ENCODE measurements at regions not wholly inside any gene's neighbourhood (a gene's known extent, or its start where the extent isn't known, plus 50 kb on each side); places are given as distances from the start of the nearest gene placed in this dataset.

- no peak for ATAC-seq
- no peaks in the 10 kb centered on the region for H3K9me3 Mint-ChIP-seq
- Histone ChIP-seq H3K4me1 (ENCODE audit: insufficient read depth) (no peaks in the 10 kb centered on the region), H3K9me2 (ENCODE audit: insufficient read depth) (no peaks in the 10 kb centered on the region), H3F3A (replicated peaks; ENCODE audit: low read depth) (no peaks in the 10 kb centered on the region), H3K4me3 (no peak overlapping the region), H4K20me1 (replicated peaks; ENCODE audit: insufficient read depth) (no peaks in the 10 kb centered on the region), H2AFZ (no peak overlapping the region), H3K79me2 (replicated peaks; ENCODE audit: insufficient read depth) (no peaks in the 10 kb centered on the region), H3K4me2 (no peak overlapping the region), H3K36me3 (ENCODE audit: insufficient read depth) (no peaks in the 10 kb centered on the region), H3K27ac (ENCODE audit: low read depth) (no peak overlapping the region), H3K27me3 (ENCODE audit: insufficient read depth) (no peaks in the 10 kb centered on the region)
- H3K4me3 Mint-ChIP-seq = no peak overlapping the region
- H3K36me3 Mint-ChIP-seq (ENCODE audit: low read depth) = no peaks in the 10 kb centered on the region
- H3K27ac Mint-ChIP-seq = no peak overlapping the region
- no peak for DNase-seq (ENCODE audit: low spot score)
- H3K4me1 Mint-ChIP-seq = 0 out of 3 replicates have a peak, but pooled peaks cover 1% of the 10 kb centered on the region
- no peak for TF ChIP-seq STAT1 (IDR thresholded peaks at IDR 0.05; ENCODE audit: unreplicated experiment)
- TF ChIP-seq REST (IDR thresholded peaks at IDR 0.05; ENCODE audit: unreplicated experiment) = no peak
- TF ChIP-seq NANOG (IDR thresholded peaks at IDR 0.05; ENCODE audit: borderline replicate concordance) = no peak
- no peak for TF ChIP-seq POLR2AphosphoS5 (IDR thresholded peaks at IDR 0.05; ENCODE audit: low read depth)
- no peak for TF ChIP-seq ZNF462 (CRISPR knock-in tag; IDR thresholded peaks at IDR 0.05)
- TF ChIP-seq JUNB (IDR thresholded peaks at IDR 0.05; ENCODE audit: unreplicated experiment) = no peak
- no peak for TF ChIP-seq ZNF114 (CRISPR knock-in tag; IDR thresholded peaks at IDR 0.05)
- H3K27me3 Mint-ChIP-seq (ENCODE audit: insufficient read depth, low read depth, poor library complexity) = no peaks in the 10 kb centered on the region
These were observed 516.9 kb upstream of the JAG1 start for GRCh38 chr20:11190741-11191140.

Data from GM23338 (cell line).